Liver (tissue), 3 donors: ENCODE measurements at regions not wholly inside any gene's neighbourhood (a gene's known extent, or its start where the extent isn't known, plus 50 kb on each side); places are given as distances from the start of the nearest gene placed in this dataset.

ENCODE experiments used
- CTCF ChIP-seq: fragments of 150-350 bp; IDR thresholded peaks from 2 replicates; pipeline ENCODE4 v1.5.1; 2017; ENCODE audit warnings: improper control_type of control experiment, low read depth, low read length; ENCODE audit not compliant: missing input control
- GABPA ChIP-seq, 2 donors: IDR thresholded peaks in 1 of 2; conservative IDR thresholded peaks in 1 of 2; 2 replicates each; pipeline ENCODE4 v1.6.1; 2016; ENCODE audit warnings: antibody characterized with exemption in 2 of 2, mild to moderate bottlenecking in 1 of 2, moderate library complexity in 1 of 2
- JUND ChIP-seq, 2 donors: IDR thresholded peaks; 2 replicates each; pipeline ENCODE4 v1.6.1; 2016; ENCODE audit warnings: antibody characterized with exemption in 2 of 2
- MAX ChIP-seq: IDR thresholded peaks from 2 replicates; pipeline ENCODE4 v1.6.1; 2016; ENCODE audit warnings: antibody characterized with exemption
- RAD21 ChIP-seq, 2 donors: IDR thresholded peaks; 2 replicates each; pipeline ENCODE4 v1.6.1; 2016; ENCODE audit warnings: antibody characterized with exemption in 2 of 2, mild to moderate bottlenecking in 2 of 2
- REST ChIP-seq: IDR thresholded peaks from 2 replicates; pipeline ENCODE4 v1.6.1; 2016; ENCODE audit warnings: antibody characterized with exemption, mild to moderate bottlenecking
- SP1 ChIP-seq: IDR thresholded peaks from 2 replicates; pipeline ENCODE4 v1.6.1; 2018; ENCODE audit warnings: antibody characterized with exemption, mild to moderate bottlenecking
- TAF1 ChIP-seq: conservative IDR thresholded peaks from 2 replicates; pipeline ENCODE4 v1.6.1; 2016; ENCODE audit warnings: antibody characterized with exemption, mild to moderate bottlenecking
- YY1 ChIP-seq: IDR thresholded peaks from 2 replicates; pipeline ENCODE4 v1.6.1; 2016; ENCODE audit warnings: antibody characterized with exemption, mild to moderate bottlenecking
- donor health status: healthy.
- donor health status: healthy.

GRCh38 chr1:169020684-169021083 is 85.8 kb upstream of the ATP1B1 start:
- no peak for TF ChIP-seq YY1
- TF ChIP-seq CTCF = no peak
- no peak for TF ChIP-seq GABPA (IDR thresholded peaks at IDR 0.05 in 1 of 2, conservative IDR thresholded peaks at IDR 0.05 in 1 of 2)
- TF ChIP-seq REST = no peak
- no peak for TF ChIP-seq RAD21 (IDR thresholded peaks at IDR 0.05)
- TF ChIP-seq TAF1 = no peak
- TF ChIP-seq JUND (IDR thresholded peaks at IDR 0.05) = no peak
- no peak for TF ChIP-seq MAX
- no peak for TF ChIP-seq SP1
